Endodermal cell (in vitro differentiated cells): ENCODE measurements at regions not wholly inside any gene's neighbourhood (a gene's known extent, or its start where the extent isn't known, plus 50 kb on each side); places are given as distances from the start of the nearest gene placed in this dataset.

ENCODE experiments used
- DNase-seq: peaks from one replicate; pipeline ENCODE4 v3.0.0-alpha.2; 2017
- H3K27ac ChIP-seq: 2 replicates; pipeline ENCODE4 v1.5.1; 2013; ENCODE audit warnings: mild to moderate bottlenecking, low read depth, low read length, moderate library complexity
- H3K27me3 ChIP-seq: 2 replicates; pipeline ENCODE4 v1.6.1; 2013; ENCODE audit warnings: mild to moderate bottlenecking, low read length, moderate library complexity; ENCODE audit not compliant: insufficient read depth, control insufficient read depth, poor library complexity, severe bottlenecking
- H3K36me3 ChIP-seq: 2 replicates; pipeline ENCODE4 v1.7.0; 2013; ENCODE audit warnings: mild to moderate bottlenecking, low read length, moderate library complexity; ENCODE audit not compliant: control insufficient read depth, insufficient read depth
- H3K4me1 ChIP-seq: one replicate; pipeline ENCODE4 v1.7.0; 2013; ENCODE audit warnings: low read length; ENCODE audit not compliant: control insufficient read depth, insufficient read depth
- H3K4me3 ChIP-seq: 2 replicates; pipeline ENCODE4 v1.5.1; 2013; ENCODE audit warnings: mild to moderate bottlenecking, low read length, moderate library complexity
- H3K9ac ChIP-seq: 2 replicates; pipeline ENCODE4 v1.6.1; 2013; ENCODE audit warnings: mild to moderate bottlenecking, low read length, moderate library complexity; ENCODE audit not compliant: poor library complexity, severe bottlenecking; ENCODE audit errors: extremely low read depth
- H3K9me3 ChIP-seq: 2 replicates; pipeline ENCODE4 v1.6.1; 2013; ENCODE audit warnings: mild to moderate bottlenecking, low read length, moderate library complexity; ENCODE audit not compliant: control insufficient read depth
- H3K27ac Mint-ChIP-seq: 2 replicates; pipeline ENCODE4 v1.8.0; 2020; ENCODE audit warnings: mixed read lengths
- H3K27me3 Mint-ChIP-seq: 2 replicates; pipeline ENCODE4 v1.8.0; 2021; ENCODE audit warnings: mild to moderate bottlenecking, mixed read lengths; ENCODE audit not compliant: insufficient read depth
- H3K36me3 Mint-ChIP-seq: 2 replicates; pipeline ENCODE4 v1.8.0; 2020; ENCODE audit warnings: low read depth, mixed read lengths
- H3K4me1 Mint-ChIP-seq: 2 replicates; pipeline ENCODE4 v1.8.0; 2020; ENCODE audit warnings: mixed read lengths
- H3K4me3 Mint-ChIP-seq: 2 replicates; pipeline ENCODE4 v1.8.0; 2020; ENCODE audit warnings: mild to moderate bottlenecking, moderate library complexity, mixed read lengths
- H3K9me3 Mint-ChIP-seq: 2 replicates; pipeline ENCODE4 v1.8.0; 2020; ENCODE audit warnings: mild to moderate bottlenecking, mixed read lengths
- WGBS, 2 experiments: methylation state at CpG; one replicate each; pipeline versions ENCODE4 v1.1.5 to v1.1.7; 2013; ENCODE audit warnings: missing lambda C conversion rate in 2 of 2, mixed read lengths in 1 of 2; ENCODE audit not compliant: insufficient coverage in 1 of 2, insufficient read length in 1 of 2; 5-methylcytosine and 5-hydroxymethylcytosine counted together
- TF ChIP-seq, protein P1 (sequence below): fragments of 200-600 bp; sonication (generic); conservative IDR thresholded peaks from 2 replicates; pipeline ENCODE4 v1.5.0; 2021; ENCODE audit warnings: antibody characterized with exemption, mild to moderate bottlenecking

DNA sequence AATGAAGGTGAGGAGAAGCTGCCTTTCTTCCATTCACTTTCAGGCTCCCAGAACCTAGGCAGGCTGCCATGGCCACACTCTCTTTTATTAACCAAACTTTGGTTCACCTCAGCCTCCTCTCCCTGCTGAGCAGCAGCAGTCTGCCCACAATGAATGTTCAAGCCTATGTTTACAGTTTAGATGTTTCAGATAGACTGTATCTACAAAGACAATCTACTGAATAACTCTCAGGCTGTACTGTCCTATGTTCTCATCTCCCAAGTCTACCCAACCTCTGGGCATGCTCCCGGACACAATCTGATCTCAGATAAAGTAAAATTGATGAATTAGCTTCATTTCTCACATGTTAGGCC lies 59.2 kb upstream of the TMEM164 start:
- H3K36me3 ChIP-seq: no peaks in the 10 kb centered on the region
- no peaks in the 10 kb centered on the region for H3K27me3 ChIP-seq
- no peaks in the 10 kb centered on the region for H3K9me3 ChIP-seq
- Mint-ChIP-seq H3K27me3 (no peaks in the 10 kb centered on the region), H3K9me3 (no peaks in the 10 kb centered on the region), H3K4me1 (peaks cover 25% of the 10 kb centered on the region), H3K36me3 (no peaks in the 10 kb centered on the region), H3K4me3 (no peak overlapping the region), H3K27ac (no peak overlapping the region)
- no peak overlapping the region for H3K27ac ChIP-seq
- TF ChIP-seq, protein P1, sequence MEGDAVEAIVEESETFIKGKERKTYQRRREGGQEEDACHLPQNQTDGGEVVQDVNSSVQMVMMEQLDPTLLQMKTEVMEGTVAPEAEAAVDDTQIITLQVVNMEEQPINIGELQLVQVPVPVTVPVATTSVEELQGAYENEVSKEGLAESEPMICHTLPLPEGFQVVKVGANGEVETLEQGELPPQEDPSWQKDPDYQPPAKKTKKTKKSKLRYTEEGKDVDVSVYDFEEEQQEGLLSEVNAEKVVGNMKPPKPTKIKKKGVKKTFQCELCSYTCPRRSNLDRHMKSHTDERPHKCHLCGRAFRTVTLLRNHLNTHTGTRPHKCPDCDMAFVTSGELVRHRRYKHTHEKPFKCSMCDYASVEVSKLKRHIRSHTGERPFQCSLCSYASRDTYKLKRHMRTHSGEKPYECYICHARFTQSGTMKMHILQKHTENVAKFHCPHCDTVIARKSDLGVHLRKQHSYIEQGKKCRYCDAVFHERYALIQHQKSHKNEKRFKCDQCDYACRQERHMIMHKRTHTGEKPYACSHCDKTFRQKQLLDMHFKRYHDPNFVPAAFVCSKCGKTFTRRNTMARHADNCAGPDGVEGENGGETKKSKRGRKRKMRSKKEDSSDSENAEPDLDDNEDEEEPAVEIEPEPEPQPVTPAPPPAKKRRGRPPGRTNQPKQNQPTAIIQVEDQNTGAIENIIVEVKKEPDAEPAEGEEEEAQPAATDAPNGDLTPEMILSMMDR: no peak
- no peak overlapping the region for H3K4me3 ChIP-seq
- WGBS, 2 experiments: 100% methylated on average over 1 of the region's 1 CpG; no CpG with 5 or more reads in 1 of the 2 experiments
- no peak overlapping the region for H3K9ac ChIP-seq
- no peak for DNase-seq
- no peaks in the 10 kb centered on the region for H3K4me1 ChIP-seq

DNA sequence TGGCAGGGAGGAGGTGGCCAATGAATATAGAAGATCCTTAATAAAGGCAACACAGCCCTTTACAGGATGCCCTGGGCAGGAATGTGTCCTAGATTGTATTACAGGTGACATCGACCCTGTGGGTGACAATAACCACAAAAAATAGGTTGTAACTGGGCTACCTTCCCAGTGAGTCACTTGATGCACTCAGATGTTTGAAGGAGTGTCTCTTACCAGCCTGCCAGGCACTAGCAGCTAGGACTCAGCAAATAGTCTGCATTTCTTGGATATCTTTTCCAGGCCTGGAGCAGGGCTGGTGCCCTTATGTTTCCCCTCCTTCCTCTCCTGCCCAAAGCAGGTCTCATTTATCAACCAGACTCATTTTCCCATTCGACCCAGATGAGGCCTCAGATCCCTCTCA lies 50.9 kb upstream of the TMEM164 start:
- H3K36me3 Mint-ChIP-seq: no peaks in the 10 kb centered on the region
- H3K4me1 ChIP-seq: no peaks in the 10 kb centered on the region
- H3K36me3 ChIP-seq: no peaks in the 10 kb centered on the region
- no peak overlapping the region for H3K4me3 ChIP-seq
- TF ChIP-seq, protein P1: no peak
- no peak for DNase-seq
- no peaks in the 10 kb centered on the region for H3K27me3 ChIP-seq
- H3K9me3 Mint-ChIP-seq: no peaks in the 10 kb centered on the region
- 88% methylated on average over 2 of the region's 2 CpGs; no CpG with 5 or more reads in 1 of the 2 experiments for WGBS, 2 experiments
- no peak overlapping the region for H3K27ac Mint-ChIP-seq
- H3K4me1 Mint-ChIP-seq: peaks cover 3% of the 10 kb centered on the region
- H3K27ac ChIP-seq: no peak overlapping the region
- no peak overlapping the region for H3K9ac ChIP-seq
- no peaks in the 10 kb centered on the region for H3K9me3 ChIP-seq
- H3K4me3 Mint-ChIP-seq: no peak overlapping the region
- H3K27me3 Mint-ChIP-seq: no peaks in the 10 kb centered on the region

DNA sequence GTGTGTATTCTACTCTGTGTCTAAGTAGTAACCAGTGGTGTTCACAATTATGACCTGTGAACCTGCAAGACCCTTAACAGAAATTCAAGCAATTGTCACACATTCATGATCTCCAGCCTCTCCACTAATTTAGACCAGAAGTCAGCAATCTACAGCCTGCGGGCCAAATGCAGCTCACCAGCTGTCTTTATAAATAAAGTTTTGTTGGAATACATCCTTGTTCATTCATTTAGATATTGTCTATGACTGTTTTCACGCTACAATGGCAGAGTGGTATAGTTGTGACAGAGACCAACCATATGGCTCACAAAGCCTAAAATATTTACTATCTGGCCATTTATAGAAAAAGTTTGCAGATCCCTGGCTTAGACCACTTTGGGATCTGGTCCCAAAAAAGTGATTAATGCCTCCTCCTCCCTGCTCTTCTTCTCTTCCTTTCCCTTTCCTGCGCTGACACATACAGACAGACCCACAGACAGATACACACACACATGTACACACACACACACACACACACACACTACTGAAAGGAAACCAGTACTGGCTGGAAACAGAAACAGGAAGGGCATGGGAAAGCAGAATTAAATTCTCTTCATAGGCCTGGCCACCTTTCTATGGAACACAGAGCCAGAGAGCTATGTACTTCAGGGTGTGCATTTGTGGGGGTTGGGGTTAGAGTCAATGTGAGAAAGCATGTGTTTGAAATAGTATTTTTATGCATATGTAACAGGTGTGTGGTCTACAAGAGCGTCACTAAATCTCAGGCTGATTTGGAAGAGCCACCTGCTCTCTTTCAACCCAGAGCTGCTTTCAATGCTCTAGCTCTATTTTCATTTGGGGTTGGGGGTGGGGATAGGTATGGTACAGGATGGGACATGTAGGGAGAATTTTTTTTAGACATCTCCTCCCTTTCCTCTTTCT lies 49.7 kb upstream of the TMEM164 start:
- no peaks in the 10 kb centered on the region for H3K4me1 ChIP-seq
- H3K27ac ChIP-seq: no peak overlapping the region
- Mint-ChIP-seq H3K27ac (no peak overlapping the region), H3K9me3 (no peaks in the 10 kb centered on the region), H3K4me1 (no peaks in the 10 kb centered on the region), H3K36me3 (no peaks in the 10 kb centered on the region), H3K27me3 (no peaks in the 10 kb centered on the region), H3K4me3 (no peak overlapping the region)
- TF ChIP-seq, protein P1: no peak
- H3K4me3 ChIP-seq: no peak overlapping the region
- H3K9me3 ChIP-seq: no peaks in the 10 kb centered on the region
- 88% methylated on average over 3 of the region's 4 CpGs; no CpG with 5 or more reads in 1 of the 2 experiments for WGBS, 2 experiments
- no peak overlapping the region for H3K9ac ChIP-seq
- no peaks in the 10 kb centered on the region for H3K27me3 ChIP-seq
- no peaks in the 10 kb centered on the region for H3K36me3 ChIP-seq
- no peak for DNase-seq
